Subcutaneous abdominal adipose tissue (tissue), 5 donors: ENCODE measurements at regions not wholly inside any gene's neighbourhood (a gene's known extent, or its start where the extent isn't known, plus 50 kb on each side); places are given as distances from the start of the nearest gene placed in this dataset.
"Not testable (repeated sequence)": the region's sequence is repeated elsewhere in the genome, so short reads cannot be mapped to it uniquely, and the experiment has no call there.

Experiments used
- H3K27ac ChIP-seq: one replicate; pipeline ENCODE4 v1.7.0; 2013; ENCODE audit warnings: low read depth, mild to moderate bottlenecking, inconsistent platforms, low read length, moderate library complexity
- H3K27me3 ChIP-seq, 5 donors: one replicate each; pipeline ENCODE4 v1.7.0; 2013; ENCODE audit warnings: low read length in 5 of 5, inconsistent platforms in 1 of 5; ENCODE audit not compliant: control insufficient read depth in 5 of 5, insufficient read depth in 4 of 5
- H3K36me3 ChIP-seq, 5 donors: one replicate each; pipeline ENCODE4 v1.7.0; 2013; ENCODE audit warnings: low read length in 5 of 5; ENCODE audit not compliant: control insufficient read depth in 5 of 5, insufficient read depth in 5 of 5
- H3K4me1 ChIP-seq, 5 donors: one replicate each; pipeline ENCODE4 v1.7.0; 2013; ENCODE audit warnings: low read length in 5 of 5, mild to moderate bottlenecking in 3 of 5, moderate library complexity in 1 of 5; ENCODE audit not compliant: control insufficient read depth in 5 of 5, insufficient read depth in 5 of 5
- H3K4me3 ChIP-seq, 5 donors: one replicate each; pipeline ENCODE4 v1.7.0; 2013; ENCODE audit warnings: low read length in 5 of 5, low read depth in 1 of 5
- H3K9ac ChIP-seq, 5 donors: one replicate each; pipeline ENCODE4 v1.7.0; 2013; ENCODE audit warnings: low read length in 5 of 5, mild to moderate bottlenecking in 4 of 5, moderate library complexity in 3 of 5
- H3K9me3 ChIP-seq, 5 donors: one replicate each; pipeline ENCODE4 v1.7.0; 2013; ENCODE audit warnings: low read length in 5 of 5; ENCODE audit not compliant: control insufficient read depth in 5 of 5
- donor health status: healthy.
- donor health status: healthy.
- donor health status: healthy.
- donor health status: healthy.
- donor health status: healthy.

GRCh38 chr2:225765820-225766219, 366.3 kb downstream of the NYAP2 start:
- Histone ChIP-seq H3K9me3 (no peaks in the 10 kb centered on the region), H3K36me3 (no peaks in the 10 kb centered on the region), H3K27me3 (no peaks in the 10 kb centered on the region), H3K4me3 (no peak overlapping the region), H3K4me1 (peaks cover 0 to 9% (median 0%) of the 10 kb centered on the region in 5 donors), H3K9ac (no peak overlapping the region), H3K27ac (no peak overlapping the region)

- Histone ChIP-seq H3K9ac (no peak overlapping the region), H3K27ac (no peak overlapping the region), H3K36me3 (no peaks in the 10 kb centered on the region), H3K9me3 (no peaks in the 10 kb centered on the region), H3K4me3 (no peak overlapping the region), H3K27me3 (no peaks in the 10 kb centered on the region), H3K4me1 (peaks cover 0 to 9% (median 0%) of the 10 kb centered on the region in 5 donors)
Measured at GRCh38 chr2:225764346-225764745, 364.8 kb downstream of the NYAP2 start.

- Histone ChIP-seq H3K27me3 (no peaks in the 10 kb centered on the region), H3K27ac (no peak overlapping the region), H3K9me3 (no peaks in the 10 kb centered on the region), H3K36me3 (no peaks in the 10 kb centered on the region), H3K4me1 (peaks cover 0 to 9% (median 0%) of the 10 kb centered on the region in 5 donors), H3K9ac (no peak overlapping the region), H3K4me3 (no peak overlapping the region)
Measured at GRCh38 chr2:225763711-225764110, 364.2 kb downstream of the NYAP2 start.

GRCh38 chr2:225761396-225761795, 361.9 kb downstream of the NYAP2 start:
- H3K9ac ChIP-seq: no peak overlapping the region
- no peak overlapping the region for H3K27ac ChIP-seq
- H3K27me3 ChIP-seq: no peaks in the 10 kb centered on the region
- H3K36me3 ChIP-seq: no peaks in the 10 kb centered on the region
- peaks cover 0 to 9% (median 0%) of the 10 kb centered on the region in 5 donors for H3K4me1 ChIP-seq
- no peak overlapping the region for H3K4me3 ChIP-seq
- H3K9me3 ChIP-seq: no peaks in the 10 kb centered on the region

- Histone ChIP-seq H3K4me1 (no peaks in the 10 kb centered on the region), H3K27ac (no peak overlapping the region), H3K36me3 (no peaks in the 10 kb centered on the region), H3K9ac (no peak overlapping the region), H3K4me3 (no peak overlapping the region), H3K9me3 (no peaks in the 10 kb centered on the region), H3K27me3 (no peaks in the 10 kb centered on the region)
Measured at GRCh38 chr2:225757248-225757647, 357.7 kb downstream of the NYAP2 start.

GRCh38 chr2:225756198-225756597, 356.7 kb downstream of the NYAP2 start:
- no peak overlapping the region for H3K27ac ChIP-seq

GRCh38 chr2:225748609-225749008, 349.1 kb downstream of the NYAP2 start:
- H3K9me3 ChIP-seq: no peaks in the 10 kb centered on the region
- H3K36me3 ChIP-seq: no peaks in the 10 kb centered on the region
- no peak overlapping the region for H3K9ac ChIP-seq
- no peaks in the 10 kb centered on the region for H3K4me1 ChIP-seq
- H3K27ac ChIP-seq: no peak overlapping the region
- no peak overlapping the region for H3K4me3 ChIP-seq
- H3K27me3 ChIP-seq: no peaks in the 10 kb centered on the region

More at GRCh38 chr2:225756198-225756597, 356.7 kb downstream of the NYAP2 start:
- Histone ChIP-seq H3K9ac (no peak overlapping the region), H3K4me3 (no peak overlapping the region), H3K9me3 (no peaks in the 10 kb centered on the region), H3K4me1 (no peaks in the 10 kb centered on the region), H3K27me3 (no peaks in the 10 kb centered on the region), H3K36me3 (no peaks in the 10 kb centered on the region)

- not testable (repeated sequence) for H3K27ac ChIP-seq, H3K9ac ChIP-seq, H3K4me1 ChIP-seq, H3K27me3 ChIP-seq, H3K36me3 ChIP-seq, H3K4me3 ChIP-seq, H3K9me3 ChIP-seq
Measured at GRCh38 chr2:225743996-225744395, 344.5 kb downstream of the NYAP2 start.

GRCh38 chr2:225742487-225742886, 343.0 kb downstream of the NYAP2 start:
- H3K4me3 ChIP-seq: no peak overlapping the region
- no peaks in the 10 kb centered on the region for H3K36me3 ChIP-seq
- H3K9ac ChIP-seq: no peak overlapping the region
- no peaks in the 10 kb centered on the region for H3K27me3 ChIP-seq
- no peaks in the 10 kb centered on the region for H3K9me3 ChIP-seq
- H3K4me1 ChIP-seq: no peaks in the 10 kb centered on the region
- H3K27ac ChIP-seq: no peak overlapping the region

- H3K9me3 ChIP-seq: no peaks in the 10 kb centered on the region
- H3K27ac ChIP-seq: no peak overlapping the region
- H3K4me1 ChIP-seq: peaks cover 0 to 7% (median 0%) of the 10 kb centered on the region in 5 donors
- no peak overlapping the region for H3K4me3 ChIP-seq
- H3K36me3 ChIP-seq: no peaks in the 10 kb centered on the region
- no peaks in the 10 kb centered on the region for H3K27me3 ChIP-seq
- no peak overlapping the region for H3K9ac ChIP-seq
Measured at GRCh38 chr2:225740086-225740485, 340.6 kb downstream of the NYAP2 start.

- Histone ChIP-seq H3K36me3 (no peaks in the 10 kb centered on the region), H3K4me3 (no peak overlapping the region), H3K27me3 (no peaks in the 10 kb centered on the region), H3K9me3 (no peaks in the 10 kb centered on the region), H3K27ac (no peak overlapping the region), H3K9ac (no peak overlapping the region), H3K4me1 (peaks cover 0 to 7% (median 0%) of the 10 kb centered on the region in 5 donors)
Measured at GRCh38 chr2:225739328-225739727, 339.8 kb downstream of the NYAP2 start.
